ENCODE measurements at regions not wholly inside any gene's neighbourhood (a gene's known extent, or its start where the extent isn't known, plus 50 kb on each side); places are given as distances from the start of the nearest gene placed in this dataset.

DNA sequence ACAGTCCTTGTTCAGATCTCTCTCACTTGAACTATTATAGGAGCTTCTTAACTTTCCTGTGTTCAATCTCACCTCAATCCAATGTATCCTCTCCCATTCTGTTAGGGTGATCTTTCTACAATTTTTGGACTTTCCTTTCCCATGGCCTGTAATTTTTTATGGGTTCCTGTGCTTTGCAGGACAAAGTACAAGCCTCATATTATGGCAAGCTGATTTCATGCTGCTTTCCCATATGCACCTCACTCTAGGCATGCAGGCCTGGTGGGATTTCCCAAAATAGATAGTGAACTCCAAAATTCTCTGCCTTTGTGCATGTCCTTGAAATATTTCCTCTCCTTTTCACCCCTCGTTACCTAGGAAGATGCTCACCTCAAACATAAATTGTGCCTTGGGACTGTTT is 499.4 kb downstream of the NAV3 start (continued):
- TF ChIP-seq, protein P1, sequence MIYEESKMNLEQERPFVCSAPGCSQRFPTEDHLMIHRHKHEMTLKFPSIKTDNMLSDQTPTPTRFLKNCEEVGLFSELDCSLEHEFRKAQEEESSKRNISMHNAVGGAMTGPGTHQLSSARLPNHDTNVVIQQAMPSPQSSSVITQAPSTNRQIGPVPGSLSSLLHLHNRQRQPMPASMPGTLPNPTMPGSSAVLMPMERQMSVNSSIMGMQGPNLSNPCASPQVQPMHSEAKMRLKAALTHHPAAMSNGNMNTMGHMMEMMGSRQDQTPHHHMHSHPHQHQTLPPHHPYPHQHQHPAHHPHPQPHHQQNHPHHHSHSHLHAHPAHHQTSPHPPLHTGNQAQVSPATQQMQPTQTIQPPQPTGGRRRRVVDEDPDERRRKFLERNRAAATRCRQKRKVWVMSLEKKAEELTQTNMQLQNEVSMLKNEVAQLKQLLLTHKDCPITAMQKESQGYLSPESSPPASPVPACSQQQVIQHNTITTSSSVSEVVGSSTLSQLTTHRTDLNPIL (CRISPR knock-in tag; IDR thresholded peaks at IDR 0.05; ENCODE audit: low read depth), result no peak
- TF ChIP-seq POU6F1 (CRISPR knock-in tag; IDR thresholded peaks at IDR 0.05; ENCODE audit: borderline replicate concordance, low read depth) (no peak), ARNTL (CRISPR knock-in tag; IDR thresholded peaks at IDR 0.05; ENCODE audit: borderline replicate concordance, low read depth) (no peak), PPARA (CRISPR knock-in tag; IDR thresholded peaks at IDR 0.05; ENCODE audit: borderline replicate concordance) (no peak)

DNA sequence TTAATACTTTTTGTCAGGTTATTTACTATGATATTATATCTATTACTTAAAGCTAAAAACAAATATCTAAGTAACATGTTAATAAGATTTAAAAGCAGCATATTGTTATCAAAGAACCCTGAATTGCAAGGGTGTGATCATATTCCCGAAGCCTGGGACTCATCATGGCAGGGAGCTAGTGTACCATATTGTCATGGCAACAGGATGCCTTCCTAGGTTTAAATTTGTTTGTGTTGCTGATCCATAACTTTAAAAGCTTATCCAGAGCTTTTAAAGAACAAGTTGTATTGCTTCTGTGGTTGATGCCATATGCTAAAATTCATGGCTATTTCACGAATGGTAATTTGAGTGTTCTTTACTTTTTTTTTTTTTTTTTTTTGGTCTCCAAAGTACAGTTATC is 500.5 kb downstream of the NAV3 start:
- TF ChIP-seq ISL1 (CRISPR knock-in tag; IDR thresholded peaks at IDR 0.05) (no peak), GLIS3 (CRISPR knock-in tag; IDR thresholded peaks at IDR 0.05) (no peak), TOX (CRISPR knock-in tag; IDR thresholded peaks at IDR 0.05; ENCODE audit: borderline replicate concordance) (no peak), CSDC2 (CRISPR knock-in tag; IDR thresholded peaks at IDR 0.05) (no peak), TSHZ2 (CRISPR knock-in tag; IDR thresholded peaks at IDR 0.05) (no peak), ESRRG (CRISPR knock-in tag; IDR thresholded peaks at IDR 0.05) (no peak), TCF4 (CRISPR knock-in tag; IDR thresholded peaks at IDR 0.05; ENCODE audit: borderline replicate concordance) (no peak), SNAI2 (CRISPR knock-in tag; IDR thresholded peaks at IDR 0.05) (no peak)
- no peak for ATAC-seq

- no peak for ATAC-seq
- no peak for TF ChIP-seq GLIS3 (CRISPR knock-in tag; IDR thresholded peaks at IDR 0.05)
- TF ChIP-seq, protein P2, sequence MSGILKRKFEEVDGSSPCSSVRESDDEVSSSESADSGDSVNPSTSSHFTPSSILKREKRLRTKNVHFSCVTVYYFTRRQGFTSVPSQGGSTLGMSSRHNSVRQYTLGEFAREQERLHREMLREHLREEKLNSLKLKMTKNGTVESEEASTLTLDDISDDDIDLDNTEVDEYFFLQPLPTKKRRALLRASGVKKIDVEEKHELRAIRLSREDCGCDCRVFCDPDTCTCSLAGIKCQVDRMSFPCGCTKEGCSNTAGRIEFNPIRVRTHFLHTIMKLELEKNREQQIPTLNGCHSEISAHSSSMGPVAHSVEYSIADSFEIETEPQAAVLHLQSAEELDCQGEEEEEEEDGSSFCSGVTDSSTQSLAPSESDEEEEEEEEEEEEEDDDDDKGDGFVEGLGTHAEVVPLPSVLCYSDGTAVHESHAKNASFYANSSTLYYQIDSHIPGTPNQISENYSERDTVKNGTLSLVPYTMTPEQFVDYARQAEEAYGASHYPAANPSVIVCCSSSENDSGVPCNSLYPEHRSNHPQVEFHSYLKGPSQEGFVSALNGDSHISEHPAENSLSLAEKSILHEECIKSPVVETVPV (CRISPR knock-in tag; IDR thresholded peaks at IDR 0.05), result no peak
- TF ChIP-seq SNAI2 (CRISPR knock-in tag; IDR thresholded peaks at IDR 0.05), result no peak
- no peak for TF ChIP-seq PATZ1 (CRISPR knock-in tag; IDR thresholded peaks at IDR 0.05; ENCODE audit: borderline replicate concordance)
- TF ChIP-seq ISL1 (CRISPR knock-in tag; IDR thresholded peaks at IDR 0.05), result no peak
- no peak for TF ChIP-seq CSDC2 (CRISPR knock-in tag; IDR thresholded peaks at IDR 0.05)
- TF ChIP-seq ZNF565 (CRISPR knock-in tag; conservative IDR thresholded peaks at IDR 0.05; ENCODE audit: low read depth), result no peak
- no peak for TF ChIP-seq TCF4 (CRISPR knock-in tag; IDR thresholded peaks at IDR 0.05; ENCODE audit: borderline replicate concordance)
- TF ChIP-seq ARNTL (CRISPR knock-in tag; IDR thresholded peaks at IDR 0.05; ENCODE audit: borderline replicate concordance, low read depth), result no peak
- TF ChIP-seq TOX (CRISPR knock-in tag; IDR thresholded peaks at IDR 0.05; ENCODE audit: borderline replicate concordance), result no peak
- no peak for TF ChIP-seq OSR1 (CRISPR knock-in tag; IDR thresholded peaks at IDR 0.05)
- no peak for TF ChIP-seq BACH2 (CRISPR knock-in tag; IDR thresholded peaks at IDR 0.05; ENCODE audit: borderline replicate concordance)
- TF ChIP-seq POU6F1 (CRISPR knock-in tag; IDR thresholded peaks at IDR 0.05; ENCODE audit: borderline replicate concordance, low read depth), result no peak
- TF ChIP-seq, protein P1 (CRISPR knock-in tag; IDR thresholded peaks at IDR 0.05; ENCODE audit: low read depth), result no peak
Observed at GRCh38 chr12:78331753-78332152, 501.1 kb downstream of the NAV3 start.

Data from SK-N-SH treated with all-trans-retinoic acid at 6 μM for 48 hours (cell line).